NB4 (cell line): ENCODE measurements at regions not wholly inside any gene's neighbourhood (a gene's known extent, or its start where the extent isn't known, plus 50 kb on each side); places are given as distances from the start of the nearest gene placed in this dataset.

Experiments used
- DNase-seq: peaks from one replicate; pipeline ENCODE4 v3.0.0; 2010; ENCODE audit warnings: low read depth
- H3K4me3 ChIP-seq: one replicate; pipeline ENCODE4 v1.5.1; 2011; ENCODE audit warnings: mild to moderate bottlenecking, low read depth, low read length, moderate library complexity
- CTCF ChIP-seq: IDR thresholded peaks from one replicate; pipeline ENCODE4 v1.5.1; 2012; ENCODE audit warnings: low read depth, low read length
- MAX ChIP-seq: IDR thresholded peaks from 2 replicates; pipeline ENCODE4 v1.6.1; 2011; ENCODE audit warnings: low read depth, low read length
- MYC ChIP-seq: IDR thresholded peaks from 2 replicates; pipeline ENCODE4 v1.6.1; 2011; ENCODE audit warnings: low read depth, low read length
- POLR2A ChIP-seq: IDR thresholded peaks from 2 replicates; pipeline ENCODE4 v1.6.1; 2011; ENCODE audit warnings: mild to moderate bottlenecking; ENCODE audit not compliant: insufficient read length; ENCODE audit errors: extremely low read depth

GRCh38 chr1:81525085-81525484, 275.6 kb upstream of the ADGRL2 start:
- H3K4me3 ChIP-seq = no peak overlapping the region

GRCh38 chr1:81519987-81520386, 280.7 kb upstream of the ADGRL2 start:
- TF ChIP-seq CTCF (no peak), POLR2A (no peak), MYC (no peak), MAX (no peak)
- no peak overlapping the region for H3K4me3 ChIP-seq
- DNase-seq = no peak

More at GRCh38 chr1:81525085-81525484, 275.6 kb upstream of the ADGRL2 start:
- no peak for DNase-seq
- TF ChIP-seq MYC (no peak), MAX (no peak), CTCF (no peak), POLR2A (no peak)

- no peak overlapping the region for H3K4me3 ChIP-seq
- no peak for DNase-seq
- TF ChIP-seq POLR2A (no peak), MAX (no peak), CTCF (no peak), MYC (no peak)
Measured at GRCh38 chr1:81517987-81518386, 282.7 kb upstream of the ADGRL2 start.

GRCh38 chr1:81513796-81514354, 286.9 kb upstream of the ADGRL2 start:
- TF ChIP-seq POLR2A = no peak
- TF ChIP-seq MYC = no peak
- TF ChIP-seq CTCF = no peak
- TF ChIP-seq MAX = no peak
- no peak overlapping the region for H3K4me3 ChIP-seq
- no peak for DNase-seq

- no peak overlapping the region for H3K4me3 ChIP-seq
- DNase-seq = no peak
- TF ChIP-seq MAX = no peak
- TF ChIP-seq CTCF = no peak
- TF ChIP-seq MYC = no peak
- TF ChIP-seq POLR2A = no peak
Measured at GRCh38 chr1:81512252-81513003, 288.3 kb upstream of the ADGRL2 start.
